GM21528 (cell line): ENCODE measurements at regions not wholly inside any gene's neighbourhood (a gene's known extent, or its start where the extent isn't known, plus 50 kb on each side); places are given as distances from the start of the nearest gene placed in this dataset.

Source experiments
- ATAC-seq: cut with Tn5 transposase; IDR thresholded peaks from one replicate; pipeline ENCODE4 v1.9.1; 2021; ENCODE audit warnings: mild to moderate bottlenecking, moderate library complexity; ENCODE audit not compliant: unreplicated experiment, low FRiP score

GRCh38 chr1:56061824-56062223 lies 517.5 kb downstream of the PLPP3 start:
- ATAC-seq, result no peak

- no peak for ATAC-seq
These were observed 518.5 kb downstream of the PLPP3 start for GRCh38 chr1:56060906-56061305.

- no peak for ATAC-seq
These were observed 521.6 kb downstream of the PLPP3 start for GRCh38 chr1:56057466-56058405.

GRCh38 chr1:56056438-56057287 lies 522.7 kb downstream of the PLPP3 start:
- no peak for ATAC-seq

GRCh38 chr1:56054959-56055358 lies 524.4 kb downstream of the PLPP3 start:
- ATAC-seq, result no peak

GRCh38 chr1:56052041-56052440 lies 527.3 kb downstream of the PLPP3 start:
- ATAC-seq, result no peak

GRCh38 chr1:56050911-56051310 lies 528.5 kb downstream of the PLPP3 start:
- ATAC-seq, result no peak

GRCh38 chr1:56045477-56045876 lies 533.9 kb downstream of the PLPP3 start:
- ATAC-seq, result no peak

GRCh38 chr1:56045062-56045461 lies 534.3 kb downstream of the PLPP3 start:
- no peak for ATAC-seq

GRCh38 chr1:56036479-56036878 lies 542.9 kb downstream of the PLPP3 start:
- no peak for ATAC-seq

GRCh38 chr1:56034847-56035481 lies 544.4 kb downstream of the PLPP3 start:
- no peak for ATAC-seq

GRCh38 chr1:56034222-56034621 lies 545.1 kb downstream of the PLPP3 start:
- ATAC-seq, result no peak

- ATAC-seq, result no peak
These were observed 545.9 kb downstream of the PLPP3 start for GRCh38 chr1:56033321-56034037.

GRCh38 chr1:56032096-56032676 lies 547.2 kb downstream of the PLPP3 start:
- ATAC-seq, result no peak

- no peak for ATAC-seq
These were observed 548.4 kb downstream of the PLPP3 start for GRCh38 chr1:56031001-56031400.

GRCh38 chr1:56029319-56030003 lies 549.9 kb downstream of the PLPP3 start:
- ATAC-seq, result no peak

- no peak for ATAC-seq
These were observed 550.5 kb downstream of the PLPP3 start for GRCh38 chr1:56028911-56029310.

- ATAC-seq, result no peak
These were observed 551.1 kb downstream of the PLPP3 start for GRCh38 chr1:56028244-56028643.

GRCh38 chr1:56025942-56026341 lies 553.4 kb downstream of the PLPP3 start:
- no peak for ATAC-seq
